HCT116 (cell line): ENCODE measurements at regions not wholly inside any gene's neighbourhood (a gene's known extent, or its start where the extent isn't known, plus 50 kb on each side); places are given as distances from the start of the nearest gene placed in this dataset.

Experiments used
- ATAC-seq: fragments of 200-7000 bp; cut with Tn5 transposase; 2 replicates; pipeline ENCODE4 v1.9.1; 2020; ENCODE audit warnings: mild to moderate bottlenecking, moderate library complexity
- BruUV-seq: library from RNA; stranded (reverse); fragments of 400-500 nt; replicated peaks from 2 replicates; lab custom pipeline; 2021; lab: Mats Ljungman, UMichigan
- CTCF ChIA-PET: fragments of 300-600 bp; sonication (Branson Sonifier 250); formaldehyde crosslinking; loops from one replicate; lab custom pipeline; 2021; ENCODE audit warnings: antibody characterized with exemption; lab: Charles Lee
- POLR2A ChIA-PET: fragments of 300-600, 350-600 bp; sonication (Branson Sonifier 250); formaldehyde crosslinking; loops from one replicate; lab custom pipeline; 2021; ENCODE audit warnings: antibody characterized with exemption; lab: Charles Lee
- RAD21 ChIA-PET, 2 experiments: fragments of 300-600 bp; sonication (Branson Sonifier 250); formaldehyde crosslinking; loops; one replicate each; lab custom pipeline; 2023; ENCODE audit warnings: low total read pairs in 2 of 2; ENCODE audit not compliant: uncharacterized antibody in 2 of 2, unreplicated experiment in 2 of 2, low non-redundant PET in 1 of 2; lab: Charles Lee
- DNase-seq: peaks from one replicate; pipeline ENCODE4 v3.0.0-alpha.2; 2010; ENCODE audit warnings: low read depth, low spot score
- H2AFZ ChIP-seq: fragments of 200-600 bp; shearing (Covaris generic), sonication (generic); 2 replicates; pipeline ENCODE4 v1.6.1; 2017; ENCODE audit warnings: low read depth, mixed run types, mixed read lengths, antibody characterized with exemption, low read length; ENCODE audit not compliant: poor library complexity, severe bottlenecking
- H3K27ac ChIP-seq: 2 replicates; pipeline ENCODE4 v1.5.1; 2012; ENCODE audit warnings: low read depth, low read length
- H3K27me3 ChIP-seq: fragments of 200-600 bp; sonication (generic); 2 replicates; pipeline ENCODE4 v1.6.1; 2016; ENCODE audit warnings: mixed run types, low read length, mixed read lengths; ENCODE audit not compliant: insufficient read depth
- H3K36me3 ChIP-seq, 2 experiments: fragments of 200-500 bp in 1 of 2; fragments of 200-600 bp in 1 of 2; sonication (Bioruptor generic) in 1 of 2; sonication (generic) in 1 of 2; 2 replicates each; pipeline versions ENCODE4 v1.5.1 to v1.6.1; 2014 to 2016; ENCODE audit warnings: low read length in 2 of 2, inconsistent platforms in 1 of 2, mixed read lengths in 1 of 2, mixed run types in 1 of 2; ENCODE audit not compliant: insufficient read depth in 2 of 2, control insufficient read depth in 1 of 2
- H3K4me1 ChIP-seq, 2 experiments: fragments of 200-600 bp in 1 of 2; sonication (generic) in 1 of 2; 2 replicates each; pipeline versions ENCODE4 v1.5.1 to v1.6.1; 2012 to 2017; ENCODE audit warnings: low read length in 2 of 2, inconsistent platforms in 1 of 2, mild to moderate bottlenecking in 1 of 2, mixed read lengths in 1 of 2, mixed run types in 1 of 2, moderate library complexity in 1 of 2; ENCODE audit not compliant: insufficient read depth in 2 of 2, control insufficient read depth in 1 of 2
- H3K4me2 ChIP-seq: fragments of 200-600 bp; sonication (generic); 2 replicates; pipeline ENCODE4 v1.6.1; 2017; ENCODE audit warnings: mixed run types, low read length, mixed read lengths
- H3K4me3 ChIP-seq, 2 experiments: fragments of 200-600 bp in 1 of 2; sonication (generic) in 1 of 2; replicated peaks in 1 of 2; 2 replicates each; pipeline ENCODE4 v1.5.1; 2011 to 2016; ENCODE audit warnings: low read length in 2 of 2, control low read depth in 1 of 2, low read depth in 1 of 2, mild to moderate bottlenecking in 1 of 2, mixed read lengths in 1 of 2, mixed run types in 1 of 2
- H3K79me2 ChIP-seq: fragments of 200-600 bp; sonication (generic); 2 replicates; pipeline ENCODE4 v1.6.1; 2017; ENCODE audit warnings: mild to moderate bottlenecking, mixed run types, low read length, moderate library complexity, mixed read lengths; ENCODE audit not compliant: insufficient read depth
- H3K9ac ChIP-seq: fragments of 200-600 bp; sonication (generic); 2 replicates; pipeline ENCODE4 v1.6.1; 2016; ENCODE audit warnings: low read length, mixed read lengths
- H3K9me2 ChIP-seq: fragments of 200-600 bp; sonication (generic), shearing (Covaris generic); 2 replicates; pipeline ENCODE4 v1.6.1; 2017; ENCODE audit warnings: mixed run types, mild to moderate bottlenecking, moderate library complexity; ENCODE audit not compliant: insufficient read depth
- H3K9me3 ChIP-seq, 2 experiments: fragments of 200-500 bp in 1 of 2; fragments of 200-600 bp in 1 of 2; sonication (Bioruptor generic) in 1 of 2; sonication (generic) in 1 of 2; 2 replicates each; pipeline ENCODE4 v1.6.1; 2014 to 2017; ENCODE audit warnings: low read length in 2 of 2, mixed read lengths in 2 of 2, inconsistent platforms in 1 of 2, low read depth in 1 of 2, mild to moderate bottlenecking in 1 of 2, mixed run types in 1 of 2, moderate library complexity in 1 of 2; ENCODE audit not compliant: control insufficient read depth in 1 of 2, insufficient read depth in 1 of 2
- H4K20me1 ChIP-seq: fragments of 200-600 bp; sonication (generic), shearing (Covaris generic); 2 replicates; pipeline ENCODE4 v1.6.1; 2017; ENCODE audit warnings: mixed run types, mild to moderate bottlenecking, moderate library complexity; ENCODE audit not compliant: insufficient read depth
- ATF3 ChIP-seq: IDR thresholded peaks from 2 replicates; pipeline ENCODE4 v1.6.1; 2012
- CBX3 ChIP-seq: IDR thresholded peaks from 2 replicates; pipeline ENCODE4 v1.6.1; 2012; ENCODE audit warnings: low read depth
- CEBPB ChIP-seq: IDR thresholded peaks from 2 replicates; pipeline ENCODE4 v1.6.1; 2012; ENCODE audit warnings: low read depth
- CTCF ChIP-seq, 3 experiments: fragments of 200-600 bp in 1 of 3; sonication (generic) in 1 of 3; IDR thresholded peaks in 2 of 3; conservative IDR thresholded peaks in 1 of 3; 2 replicates each; pipeline ENCODE4 v1.5.1; 2012 to 2017; ENCODE audit warnings: low read depth in 2 of 3, low read length in 2 of 3, antibody characterized with exemption in 1 of 3, borderline replicate concordance in 1 of 3, control low read depth in 1 of 3, mild to moderate bottlenecking in 1 of 3, mixed read lengths in 1 of 3, mixed run types in 1 of 3, moderate library complexity in 1 of 3; ENCODE audit not compliant: insufficient read depth in 1 of 3
- EGR1 ChIP-seq: IDR thresholded peaks from 2 replicates; pipeline ENCODE4 v1.6.1; 2012; ENCODE audit warnings: low read depth
- ELF1 ChIP-seq: IDR thresholded peaks from 2 replicates; pipeline ENCODE4 v1.6.1; 2012; ENCODE audit warnings: low read depth, borderline replicate concordance
- EZH2phosphoT487 ChIP-seq: fragments of 200-600 bp; IDR thresholded peaks from 2 replicates; pipeline ENCODE4 v1.6.1; 2018; ENCODE audit warnings: antibody characterized with exemption, borderline replicate concordance
- FOSL1 ChIP-seq: IDR thresholded peaks from 2 replicates; pipeline ENCODE4 v1.6.1; 2012; ENCODE audit warnings: low read depth
- JUND ChIP-seq: IDR thresholded peaks from 2 replicates; pipeline ENCODE4 v1.6.1; 2012
- MAX ChIP-seq: IDR thresholded peaks from 2 replicates; pipeline ENCODE4 v1.6.1; 2012
- POLR2A ChIP-seq: IDR thresholded peaks from 2 replicates; pipeline ENCODE4 v1.7.0; 2011; ENCODE audit warnings: borderline replicate concordance; ENCODE audit not compliant: insufficient read depth, insufficient read length; ENCODE audit errors: extremely low read depth
- RAD21 ChIP-seq: IDR thresholded peaks from 2 replicates; pipeline ENCODE4 v1.6.1; 2012; ENCODE audit warnings: low read depth, mild to moderate bottlenecking
- REST ChIP-seq: IDR thresholded peaks from 2 replicates; pipeline ENCODE4 v1.6.1; 2012; ENCODE audit warnings: low read depth
- SP1 ChIP-seq: IDR thresholded peaks from 2 replicates; pipeline ENCODE4 v1.6.1; 2012; ENCODE audit warnings: low read depth
- SRF ChIP-seq: IDR thresholded peaks from 2 replicates; pipeline ENCODE4 v1.6.1; 2012; ENCODE audit warnings: low read depth
- YY1 ChIP-seq: IDR thresholded peaks from 2 replicates; pipeline ENCODE4 v1.6.1; 2011; ENCODE audit warnings: low read length, low read depth, moderate library complexity, mild to moderate bottlenecking; ENCODE audit not compliant: insufficient replicate concordance; ENCODE audit errors: extremely low read depth
- ZFX ChIP-seq: fragments of 450-650 bp; IDR thresholded peaks from 2 replicates; pipeline ENCODE4 v1.6.1; 2017
- ZNF274 ChIP-seq: fragments of 200-500 bp; sonication (Bioruptor generic); IDR thresholded peaks from 2 replicates; pipeline ENCODE4 v1.6.1; 2014; ENCODE audit warnings: mild to moderate bottlenecking, low read depth, low read length, inconsistent platforms
- intact Hi-C: fragments of 100-400 bp; cut with micrococcal nuclease; formaldehyde crosslinking; loops from 2 replicates; pipeline ENCODE4 v1.10.0; 2022

GRCh38 chr15:77731067-77731466 is 98.4 kb upstream of the LINGO1 start:
- no peak overlapping the region for H3K4me3 ChIP-seq
- BruUV-seq, result no TSS peak
- intact Hi-C loops, result no loop called here
- POLR2A ChIA-PET, result no interaction called here
- H3K9me2 ChIP-seq, result no peaks in the 10 kb centered on the region
- no peaks in the 10 kb centered on the region for H3K79me2 ChIP-seq
- H4K20me1 ChIP-seq, result no peaks in the 10 kb centered on the region
- no peaks in the 10 kb centered on the region for H3K27me3 ChIP-seq
- no peak for DNase-seq
- RAD21 ChIA-PET, result no interaction called here
- TF ChIP-seq SRF (no peak), REST (no peak), CEBPB (no peak), YY1 (no peak), JUND (no peak), MAX (no peak), CBX3 (no peak), FOSL1 (no peak), ELF1 (no peak), ATF3 (no peak), ZNF274 (no peak), SP1 (no peak), CTCF (IDR thresholded peaks at IDR 0.05 in 2 of 3, conservative IDR thresholded peaks at IDR 0.05 in 1 of 3; ENCODE audit: borderline replicate concordance in 1 of 3, insufficient read depth in 1 of 3, low read depth in 2 of 3, low read length in 2 of 3) (no peak), ZFX (no peak), EZH2phosphoT487 (no peak), RAD21 (no peak), POLR2A (no peak), EGR1 (no peak)
- H3K36me3 ChIP-seq, result no peaks in the 10 kb centered on the region
- H3K27ac ChIP-seq, result no peak overlapping the region
- no peak overlapping the region for H3K4me2 ChIP-seq
- CTCF ChIA-PET, result no interaction called here
- no peak for ATAC-seq
- H3K9me3 ChIP-seq, result no peaks in the 10 kb centered on the region
- no peak overlapping the region for H3K9ac ChIP-seq
- H3K4me1 ChIP-seq, result no peaks in the 10 kb centered on the region
- H2AFZ ChIP-seq, result no peak overlapping the region
